GM23248 (cell line): ENCODE measurements at regions not wholly inside any gene's neighbourhood (a gene's known extent, or its start where the extent isn't known, plus 50 kb on each side); places are given as distances from the start of the nearest gene placed in this dataset.

Source experiments
- EZH2 ChIP-seq: fragments of 200-600 bp; sonication (generic); IDR thresholded peaks from 2 replicates; pipeline ENCODE4 v1.6.1; 2018; ENCODE audit warnings: antibody characterized with exemption, mild to moderate bottlenecking; ENCODE audit not compliant: insufficient read depth, poor library complexity, severe bottlenecking
- EZH2phosphoT487 ChIP-seq: fragments of 200-600 bp; sonication (generic); IDR thresholded peaks from 2 replicates; pipeline ENCODE4 v1.6.1; 2018; ENCODE audit warnings: antibody characterized with exemption, moderate library complexity, mild to moderate bottlenecking, low read depth; ENCODE audit not compliant: insufficient read depth

DNA sequence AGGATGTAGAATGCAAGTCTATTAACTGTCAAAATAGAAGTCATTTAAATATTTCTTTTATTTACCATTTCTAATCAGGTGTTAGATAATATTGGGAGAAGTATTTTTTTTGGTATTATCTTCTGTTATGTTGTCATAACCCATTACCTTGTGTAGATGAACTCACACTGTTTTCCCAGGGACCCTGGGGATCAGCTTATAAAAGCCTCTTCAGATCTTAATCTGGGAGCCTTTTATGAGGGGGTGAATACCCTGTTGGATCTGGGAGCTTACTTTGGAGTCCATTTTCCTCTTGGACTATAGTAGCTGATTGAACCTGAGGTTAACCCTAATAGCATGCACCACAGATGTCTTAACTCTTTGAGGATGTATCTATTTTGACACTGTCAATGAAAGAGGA, 176.3 kb upstream of the ATP2B1 start:
- TF ChIP-seq EZH2phosphoT487 (no peak), EZH2 (no peak)
